CD1c-positive myeloid dendritic cell (primary cell): ENCODE measurements at regions not wholly inside any gene's neighbourhood (a gene's known extent, or its start where the extent isn't known, plus 50 kb on each side); places are given as distances from the start of the nearest gene placed in this dataset.

ENCODE experiments used
- DNase-seq: peaks from one replicate; pipeline ENCODE4 v3.0.0-alpha.2; 2016; ENCODE audit errors: extremely low spot score

- DNase-seq = no peak
These were observed 111.1 kb downstream of the SPTSSA start for GRCh38 chr14:34350903-34351302.

- DNase-seq = no peak
These were observed 113.4 kb downstream of the SPTSSA start for GRCh38 chr14:34348592-34348991.

GRCh38 chr14:34347683-34348082, 114.4 kb downstream of the SPTSSA start:
- DNase-seq = no peak

- DNase-seq = no peak
These were observed 116.1 kb downstream of the SPTSSA start for GRCh38 chr14:34345718-34346465.

DNA sequence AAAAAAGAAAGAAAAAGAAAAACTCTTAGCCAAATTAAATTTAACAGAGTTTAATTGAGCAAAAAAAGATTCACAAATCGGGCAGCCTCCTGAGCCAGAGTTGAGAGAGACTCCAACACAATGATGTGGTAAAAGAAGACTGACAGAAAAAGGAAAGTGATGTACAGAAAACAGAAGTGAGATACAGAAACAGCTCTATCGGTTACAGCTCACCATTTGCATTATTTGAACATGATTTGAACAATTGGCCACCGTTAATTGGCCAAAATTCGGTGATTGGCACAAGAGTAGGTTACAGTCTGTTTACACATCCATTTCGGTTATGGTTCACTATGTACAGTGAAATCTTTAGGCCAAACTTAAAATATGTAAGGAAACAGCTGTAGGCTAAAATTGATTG, 117.7 kb downstream of the SPTSSA start:
- no peak for DNase-seq

- DNase-seq = no peak
These were observed 121.9 kb downstream of the SPTSSA start for GRCh38 chr14:34340025-34340625.

- no peak for DNase-seq
These were observed 124.0 kb downstream of the SPTSSA start for GRCh38 chr14:34338056-34338455.

GRCh38 chr14:34336501-34336900, 125.5 kb downstream of the SPTSSA start:
- no peak for DNase-seq

DNA sequence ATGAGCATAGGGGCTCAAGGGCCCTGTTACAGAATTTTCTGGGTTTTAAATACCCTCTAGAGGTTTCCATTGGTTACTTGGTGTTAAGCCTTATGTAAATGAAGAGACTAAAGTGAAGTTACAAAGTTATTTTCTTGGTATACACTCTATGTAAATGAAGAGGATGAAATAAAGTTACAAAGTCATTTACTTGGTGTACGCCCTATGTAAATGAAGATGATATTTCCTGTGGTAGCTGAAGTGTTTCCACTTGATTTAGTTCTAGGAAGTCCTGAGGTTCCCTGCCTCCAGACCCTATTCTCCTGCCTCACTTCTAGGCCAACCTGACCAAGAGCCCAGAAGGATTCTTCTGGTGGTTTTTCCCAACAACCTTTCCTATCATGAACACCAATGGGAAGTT, 126.1 kb downstream of the SPTSSA start:
- DNase-seq = no peak

DNA sequence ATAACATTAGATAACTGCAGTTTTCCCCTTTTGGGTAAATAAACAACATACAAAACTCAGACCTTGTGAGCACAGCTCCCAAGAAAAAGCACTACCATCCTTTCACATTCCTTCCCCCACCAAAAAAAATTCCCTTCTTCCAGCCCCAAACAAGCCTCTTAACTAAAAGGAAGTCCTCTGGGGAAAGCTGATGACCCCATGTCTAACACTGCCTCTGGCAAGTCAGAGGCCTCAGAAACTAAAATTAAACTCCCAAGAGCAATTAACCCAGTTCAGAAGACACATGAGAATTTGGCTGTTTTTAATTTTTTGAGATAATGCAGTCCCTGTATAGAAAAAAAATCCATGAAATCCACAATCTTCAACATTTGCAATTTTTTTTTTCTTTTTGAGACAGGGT, 127.7 kb downstream of the SPTSSA start:
- no peak for DNase-seq

DNA sequence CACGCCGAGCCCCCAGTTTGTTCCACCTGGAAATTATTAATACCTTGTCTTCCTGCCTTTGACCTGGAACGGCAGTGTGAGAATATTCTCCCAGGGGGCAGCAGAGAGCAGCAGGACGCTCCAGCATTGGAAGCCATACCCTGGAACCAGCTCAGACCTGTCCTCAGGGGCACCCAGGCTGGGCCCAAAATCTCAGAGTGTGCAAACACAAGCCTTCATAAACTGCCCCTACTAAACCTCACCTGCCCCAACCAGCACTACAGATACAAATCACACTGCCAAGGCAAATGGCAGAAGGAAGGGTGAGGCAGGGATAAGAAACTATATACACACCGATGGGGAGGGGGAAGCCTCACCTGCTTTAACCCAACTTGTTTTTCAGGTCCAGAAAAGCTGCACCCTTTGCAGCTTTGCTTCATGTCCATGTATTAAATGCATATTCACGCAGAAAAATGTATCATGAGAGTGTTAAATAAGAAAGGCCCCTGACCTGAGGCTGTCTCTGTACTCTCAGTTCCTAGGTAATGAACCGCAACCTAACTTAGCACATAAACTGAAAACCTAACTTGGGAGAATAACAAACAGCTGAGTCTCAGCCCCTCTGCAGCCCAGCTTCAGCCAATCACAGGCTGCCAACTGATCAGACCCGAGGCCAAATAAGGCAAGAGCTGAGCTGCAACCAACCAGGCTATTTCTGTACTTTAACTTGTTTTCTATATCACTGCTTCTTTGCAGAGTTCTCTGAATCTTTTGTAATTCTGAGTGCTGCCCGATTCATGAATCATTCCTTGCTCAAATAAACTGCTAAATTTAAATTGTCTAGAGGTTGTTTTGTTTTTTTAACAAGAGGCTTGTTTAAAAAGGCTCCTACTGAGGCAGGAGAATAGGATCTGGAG, 130.1 kb downstream of the SPTSSA start:
- DNase-seq = peak; percentile 59

DNA sequence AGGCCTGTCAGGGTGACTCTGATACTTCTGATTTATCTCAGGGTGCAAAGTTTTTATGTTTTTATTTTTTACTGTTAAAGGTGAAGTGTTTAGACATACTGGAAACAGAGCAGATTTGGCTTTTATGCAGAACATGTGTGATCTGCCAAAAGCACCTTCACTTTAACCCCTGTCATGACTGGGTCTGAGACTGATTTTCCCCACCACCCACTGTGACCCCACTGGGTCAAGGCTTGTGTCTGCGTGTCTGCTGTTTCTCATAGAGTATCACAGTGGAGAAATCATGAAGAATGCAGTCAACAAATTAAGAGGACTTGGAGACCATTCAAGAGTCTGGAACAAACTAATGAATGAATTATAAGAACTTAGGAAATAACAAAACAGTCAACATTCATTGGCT, 131.2 kb downstream of the SPTSSA start:
- no peak for DNase-seq

DNA sequence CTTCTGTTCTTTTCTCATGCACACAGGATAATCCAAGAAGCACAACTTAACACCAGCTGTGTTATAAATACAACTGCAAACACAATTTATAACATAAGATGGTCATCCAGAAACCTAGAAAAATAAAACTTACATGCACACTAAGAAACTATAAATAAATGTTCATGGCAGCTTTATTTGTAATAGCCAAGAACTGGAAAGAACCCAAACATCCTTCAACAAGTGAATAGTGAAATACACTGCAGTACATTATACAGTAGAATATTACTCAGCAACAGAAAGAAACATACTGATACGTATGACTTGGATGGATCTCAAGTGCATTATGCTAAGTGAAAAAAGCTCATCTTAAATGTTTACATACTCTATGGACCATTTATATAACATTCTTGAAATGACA, 132.7 kb downstream of the SPTSSA start:
- DNase-seq = no peak

DNA sequence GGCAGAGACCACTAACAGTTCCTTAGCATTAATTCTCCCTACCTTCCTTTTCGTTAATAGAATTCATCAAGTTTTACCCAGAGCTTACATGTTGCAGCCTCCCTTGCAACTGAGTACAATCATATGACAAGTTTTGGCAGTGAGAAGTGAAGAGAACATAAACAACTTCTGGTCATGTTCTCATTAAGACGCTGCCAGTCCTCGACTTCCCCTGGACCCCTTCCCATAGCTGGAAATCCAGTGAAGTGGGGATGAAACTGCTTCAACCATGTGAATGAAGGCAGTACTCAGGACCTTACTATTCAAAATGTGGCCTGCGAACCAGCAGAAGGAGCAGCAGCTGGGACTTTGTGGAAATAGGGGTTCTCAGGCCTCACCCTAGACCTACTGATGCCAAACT, 133.9 kb downstream of the SPTSSA start:
- no peak for DNase-seq

- DNase-seq = no peak
These were observed 136.5 kb downstream of the SPTSSA start for GRCh38 chr14:34325493-34325892.

GRCh38 chr14:34324363-34324795, 137.7 kb downstream of the SPTSSA start:
- peak; percentile 53 for DNase-seq

DNA sequence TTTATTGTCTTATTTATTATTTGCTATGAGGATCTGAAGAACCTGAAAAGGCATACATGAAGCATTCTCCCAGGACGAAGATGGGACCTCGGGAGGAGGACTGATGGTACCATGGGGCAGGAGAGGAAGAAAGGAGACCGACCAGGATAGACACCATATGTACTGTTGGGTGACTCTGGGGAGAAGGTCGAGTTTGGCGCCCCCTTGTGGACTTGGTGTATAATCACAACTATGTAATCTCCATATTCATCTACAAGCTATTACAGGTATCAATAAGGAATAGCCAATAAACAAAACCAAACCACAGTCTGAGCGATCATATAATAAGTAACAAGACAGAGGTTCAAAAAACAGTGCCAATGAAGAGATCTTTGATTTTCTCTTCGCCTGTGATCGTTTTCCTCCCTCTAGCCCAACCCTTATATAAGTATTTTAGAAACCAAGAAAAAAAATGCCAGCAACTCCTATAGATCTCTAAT, 139.1 kb downstream of the SPTSSA start:
- DNase-seq = peak; percentile 78

GRCh38 chr14:34319140-34319539, 142.9 kb downstream of the SPTSSA start:
- DNase-seq = no peak

GRCh38 chr14:34318014-34318413, 144.0 kb downstream of the SPTSSA start:
- no peak for DNase-seq

- DNase-seq = no peak
These were observed 151.3 kb downstream of the SPTSSA start for GRCh38 chr14:34310724-34311123.

- DNase-seq = no peak
These were observed 158.2 kb downstream of the SPTSSA start for GRCh38 chr14:34303811-34304210.

DNA sequence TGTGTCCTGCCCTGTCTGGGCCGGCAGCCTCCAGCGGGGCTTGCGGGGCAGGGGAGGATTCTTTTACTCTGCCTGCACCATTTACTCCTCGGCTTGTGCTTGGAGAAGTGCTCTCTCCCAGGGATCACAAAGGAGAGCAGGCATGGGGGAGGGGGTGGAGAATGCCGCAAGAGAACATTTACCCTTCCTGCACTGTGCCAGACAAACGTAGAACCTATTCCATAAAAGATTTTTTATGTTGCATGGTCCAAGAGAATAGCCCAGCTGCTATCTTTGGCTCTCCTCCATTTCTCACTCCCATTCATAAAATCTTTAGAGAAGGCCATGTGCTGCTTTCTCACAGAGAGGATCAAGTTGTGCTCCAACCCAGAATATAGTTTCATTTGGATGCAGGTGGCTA, 159.4 kb downstream of the SPTSSA start:
- no peak for DNase-seq
